ENCODE measurements at regions not wholly inside any gene's neighbourhood (a gene's known extent, or its start where the extent isn't known, plus 50 kb on each side); places are given as distances from the start of the nearest gene placed in this dataset.
"Not testable (repeated sequence)": the region's sequence is repeated elsewhere in the genome, so short reads cannot be mapped to it uniquely, and the experiment has no call there.

GRCh38 chr10:57961487-57961886, 306.2 kb downstream of the IPMK start:
- no peak for DNase-seq (ENCODE audit: low read depth)

- no peak for DNase-seq (ENCODE audit: low read depth)
Observed at GRCh38 chr10:57960406-57960805, 307.3 kb downstream of the IPMK start.

- no peak for DNase-seq (ENCODE audit: low read depth)
Observed at GRCh38 chr10:57959318-57960006, 308.2 kb downstream of the IPMK start.

GRCh38 chr10:57955076-57955475, 312.6 kb downstream of the IPMK start:
- DNase-seq (ENCODE audit: low read depth): peak; percentile 48

GRCh38 chr10:57952741-57953140, 315.0 kb downstream of the IPMK start:
- no peak for DNase-seq (ENCODE audit: low read depth)

GRCh38 chr10:57950442-57950974, 317.2 kb downstream of the IPMK start:
- no peak for DNase-seq (ENCODE audit: low read depth)

- no peak for DNase-seq (ENCODE audit: low read depth)
Observed at GRCh38 chr10:57948796-57949195, 318.9 kb downstream of the IPMK start.

- DNase-seq (ENCODE audit: low read depth): no peak
Observed at GRCh38 chr10:57946833-57947232, 320.9 kb downstream of the IPMK start.

- DNase-seq (ENCODE audit: low read depth): no peak
Observed at GRCh38 chr10:57943701-57944100, 324.0 kb downstream of the IPMK start.

- no peak for DNase-seq (ENCODE audit: low read depth)
Observed at GRCh38 chr10:57925045-57925444, 342.6 kb downstream of the IPMK start.

GRCh38 chr10:57921140-57921539, 346.6 kb downstream of the IPMK start:
- DNase-seq (ENCODE audit: low read depth): no peak

- no peak for DNase-seq (ENCODE audit: low read depth)
Observed at GRCh38 chr10:57919864-57920263, 347.8 kb downstream of the IPMK start.

GRCh38 chr10:57917019-57917418, 350.7 kb downstream of the IPMK start:
- DNase-seq (ENCODE audit: low read depth): peak; percentile 28

GRCh38 chr10:57905861-57906260, 361.8 kb downstream of the IPMK start:
- peak; percentile 21 for DNase-seq (ENCODE audit: low read depth)

- DNase-seq (ENCODE audit: low read depth): no peak
Observed at GRCh38 chr10:57905010-57905409, 362.7 kb downstream of the IPMK start.

- DNase-seq (ENCODE audit: low read depth): no peak
Observed at GRCh38 chr10:57898231-57898630, 369.5 kb downstream of the IPMK start.

- no peak for DNase-seq (ENCODE audit: low read depth)
Observed at GRCh38 chr10:57897611-57898010, 370.1 kb downstream of the IPMK start.

- no peak for DNase-seq (ENCODE audit: low read depth)
Observed at GRCh38 chr10:57894361-57894760, 373.3 kb downstream of the IPMK start.

GRCh38 chr10:57891201-57892006, 376.3 kb downstream of the IPMK start:
- DNase-seq (ENCODE audit: low read depth): no peak

- no peak for DNase-seq (ENCODE audit: low read depth)
Observed at GRCh38 chr10:57890691-57891090, 377.0 kb downstream of the IPMK start.

- DNase-seq (ENCODE audit: low read depth): not testable (repeated sequence)
Observed at GRCh38 chr10:57885618-57885968, 382.1 kb downstream of the IPMK start.

GRCh38 chr10:57884965-57885617, 382.6 kb downstream of the IPMK start:
- DNase-seq (ENCODE audit: low read depth): no peak

Data from myocyte (in vitro differentiated cells).